ENCODE measurements at regions not wholly inside any gene's neighbourhood (a gene's known extent, or its start where the extent isn't known, plus 50 kb on each side); places are given as distances from the start of the nearest gene placed in this dataset.

- H3K9ac ChIP-seq (ENCODE audit: low read length in 2 of 2): no peak overlapping the region
- H3K27ac ChIP-seq (ENCODE audit: low read length): no peak overlapping the region
- H3K9me3 ChIP-seq (ENCODE audit: control insufficient read depth in 2 of 2, low read length in 2 of 2): no peaks in the 10 kb centered on the region
- no peaks in the 10 kb centered on the region for H3K36me3 ChIP-seq (ENCODE audit: control insufficient read depth in 2 of 2, insufficient read depth in 2 of 2, low read length in 2 of 2)
- no peak overlapping the region for H3K4me3 ChIP-seq (ENCODE audit: low read length in 2 of 2)
- H3K4me1 ChIP-seq (ENCODE audit: control insufficient read depth, insufficient read depth, low read length): no peaks in the 10 kb centered on the region
- H3K27me3 ChIP-seq (ENCODE audit: control insufficient read depth in 1 of 2, insufficient read depth in 2 of 2, low read length in 2 of 2): peaks cover 0 to 3% of the 10 kb centered on the region in 2 donors
Measured at GRCh38 chr6:85118652-85119235, 331.1 kb upstream of the NT5E start.

DNA sequence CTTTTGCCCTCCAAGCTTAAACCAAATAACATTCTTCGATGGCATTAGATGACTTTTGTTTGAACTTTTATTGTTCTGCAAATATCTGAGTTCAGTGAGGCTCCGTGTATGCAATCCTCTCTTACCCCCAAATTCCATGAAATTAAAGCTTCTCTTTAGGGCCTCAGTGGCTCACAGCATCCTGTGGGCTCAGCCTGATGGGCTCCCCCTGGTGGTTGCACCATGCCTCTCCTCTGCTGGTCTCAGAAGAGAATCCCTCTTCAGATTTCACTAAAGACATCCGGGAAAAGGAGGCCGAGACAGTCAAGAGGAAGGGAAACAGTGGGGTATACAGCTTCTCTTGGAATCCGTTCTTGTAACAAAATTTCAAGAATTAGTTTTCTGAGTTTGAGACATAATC, 331.6 kb upstream of the NT5E start:
- Histone ChIP-seq H3K27ac (ENCODE audit: low read length) (no peak overlapping the region), H3K27me3 (ENCODE audit: control insufficient read depth in 1 of 2, insufficient read depth in 2 of 2, low read length in 2 of 2) (peaks cover 0 to 3% of the 10 kb centered on the region in 2 donors), H3K9me3 (ENCODE audit: control insufficient read depth in 2 of 2, low read length in 2 of 2) (no peaks in the 10 kb centered on the region), H3K4me3 (ENCODE audit: low read length in 2 of 2) (no peak overlapping the region), H3K9ac (ENCODE audit: low read length in 2 of 2) (no peak overlapping the region), H3K4me1 (ENCODE audit: control insufficient read depth, insufficient read depth, low read length) (no peaks in the 10 kb centered on the region), H3K36me3 (ENCODE audit: control insufficient read depth in 2 of 2, insufficient read depth in 2 of 2, low read length in 2 of 2) (no peaks in the 10 kb centered on the region)

- Histone ChIP-seq H3K9ac (ENCODE audit: low read length in 2 of 2) (no peak overlapping the region), H3K27me3 (ENCODE audit: control insufficient read depth in 1 of 2, insufficient read depth in 2 of 2, low read length in 2 of 2) (peaks cover 0 to 2% of the 10 kb centered on the region in 2 donors), H3K27ac (ENCODE audit: low read length) (no peak overlapping the region), H3K4me1 (ENCODE audit: control insufficient read depth, insufficient read depth, low read length) (no peaks in the 10 kb centered on the region), H3K9me3 (ENCODE audit: control insufficient read depth in 2 of 2, low read length in 2 of 2) (no peaks in the 10 kb centered on the region), H3K36me3 (ENCODE audit: control insufficient read depth in 2 of 2, insufficient read depth in 2 of 2, low read length in 2 of 2) (no peaks in the 10 kb centered on the region), H3K4me3 (ENCODE audit: low read length in 2 of 2) (no peak overlapping the region)
Measured at GRCh38 chr6:85116475-85116874, 333.4 kb upstream of the NT5E start.

DNA sequence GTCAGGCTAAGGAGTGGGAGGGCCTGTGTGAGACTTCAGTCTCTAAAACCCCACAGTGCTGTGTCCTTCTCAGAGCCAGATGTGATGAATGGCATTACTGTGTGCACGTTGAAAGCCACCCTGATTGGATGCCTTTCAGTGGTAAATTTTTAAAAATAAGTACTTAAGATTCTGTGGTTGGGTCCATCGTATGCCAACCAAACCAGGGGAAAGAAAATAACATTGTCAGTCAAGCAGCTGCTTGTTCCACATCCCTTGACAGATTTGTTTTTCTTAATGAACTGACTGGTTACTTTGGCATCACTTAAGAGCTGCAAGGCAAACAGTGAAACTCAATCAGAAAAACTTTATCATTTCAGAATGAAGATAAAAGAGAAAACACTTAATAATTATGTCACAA, 334.0 kb upstream of the NT5E start:
- Histone ChIP-seq H3K27ac (ENCODE audit: low read length) (no peak overlapping the region), H3K36me3 (ENCODE audit: control insufficient read depth in 2 of 2, insufficient read depth in 2 of 2, low read length in 2 of 2) (no peaks in the 10 kb centered on the region), H3K4me1 (ENCODE audit: control insufficient read depth, insufficient read depth, low read length) (no peaks in the 10 kb centered on the region), H3K9ac (ENCODE audit: low read length in 2 of 2) (no peak overlapping the region), H3K4me3 (ENCODE audit: low read length in 2 of 2) (no peak overlapping the region), H3K9me3 (ENCODE audit: control insufficient read depth in 2 of 2, low read length in 2 of 2) (no peaks in the 10 kb centered on the region), H3K27me3 (ENCODE audit: control insufficient read depth in 1 of 2, insufficient read depth in 2 of 2, low read length in 2 of 2) (no peaks in the 10 kb centered on the region)

DNA sequence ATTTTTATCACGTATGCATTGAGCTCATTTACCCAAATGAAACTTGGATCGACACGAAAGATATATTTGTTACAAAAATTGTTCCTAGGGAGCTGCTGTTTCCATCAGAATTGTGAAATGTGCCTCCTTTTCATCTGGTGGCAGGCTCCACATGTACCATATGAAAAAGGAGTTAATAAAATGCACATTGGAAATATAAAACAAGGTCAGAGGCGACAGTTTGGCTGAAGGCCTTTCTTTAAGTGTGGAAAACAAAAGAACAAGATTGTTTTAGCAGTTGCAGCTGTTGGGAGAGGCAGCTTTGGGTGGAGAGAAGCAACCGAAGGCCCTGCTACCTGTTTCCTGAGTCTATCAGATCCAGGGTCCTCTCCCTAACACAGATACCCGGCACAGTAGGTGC, 334.5 kb upstream of the NT5E start:
- Histone ChIP-seq H3K27ac (ENCODE audit: low read length) (no peak overlapping the region), H3K9ac (ENCODE audit: low read length in 2 of 2) (no peak overlapping the region), H3K9me3 (ENCODE audit: control insufficient read depth in 2 of 2, low read length in 2 of 2) (no peaks in the 10 kb centered on the region), H3K36me3 (ENCODE audit: control insufficient read depth in 2 of 2, insufficient read depth in 2 of 2, low read length in 2 of 2) (no peaks in the 10 kb centered on the region), H3K27me3 (ENCODE audit: control insufficient read depth in 1 of 2, insufficient read depth in 2 of 2, low read length in 2 of 2) (no peaks in the 10 kb centered on the region), H3K4me3 (ENCODE audit: low read length in 2 of 2) (no peak overlapping the region), H3K4me1 (ENCODE audit: control insufficient read depth, insufficient read depth, low read length) (no peaks in the 10 kb centered on the region)

GRCh38 chr6:85114581-85114935, 335.3 kb upstream of the NT5E start:
- Histone ChIP-seq H3K4me3 (ENCODE audit: low read length in 2 of 2) (peak overlapping the region; percentile 6 to 64), H3K36me3 (ENCODE audit: control insufficient read depth in 2 of 2, insufficient read depth in 2 of 2, low read length in 2 of 2) (no peaks in the 10 kb centered on the region), H3K9ac (ENCODE audit: low read length in 2 of 2) (no peak overlapping the region), H3K27me3 (ENCODE audit: control insufficient read depth in 1 of 2, insufficient read depth in 2 of 2, low read length in 2 of 2) (no peaks in the 10 kb centered on the region), H3K27ac (ENCODE audit: low read length) (no peak overlapping the region), H3K4me1 (ENCODE audit: control insufficient read depth, insufficient read depth, low read length) (no peaks in the 10 kb centered on the region), H3K9me3 (ENCODE audit: control insufficient read depth in 2 of 2, low read length in 2 of 2) (no peaks in the 10 kb centered on the region)

DNA sequence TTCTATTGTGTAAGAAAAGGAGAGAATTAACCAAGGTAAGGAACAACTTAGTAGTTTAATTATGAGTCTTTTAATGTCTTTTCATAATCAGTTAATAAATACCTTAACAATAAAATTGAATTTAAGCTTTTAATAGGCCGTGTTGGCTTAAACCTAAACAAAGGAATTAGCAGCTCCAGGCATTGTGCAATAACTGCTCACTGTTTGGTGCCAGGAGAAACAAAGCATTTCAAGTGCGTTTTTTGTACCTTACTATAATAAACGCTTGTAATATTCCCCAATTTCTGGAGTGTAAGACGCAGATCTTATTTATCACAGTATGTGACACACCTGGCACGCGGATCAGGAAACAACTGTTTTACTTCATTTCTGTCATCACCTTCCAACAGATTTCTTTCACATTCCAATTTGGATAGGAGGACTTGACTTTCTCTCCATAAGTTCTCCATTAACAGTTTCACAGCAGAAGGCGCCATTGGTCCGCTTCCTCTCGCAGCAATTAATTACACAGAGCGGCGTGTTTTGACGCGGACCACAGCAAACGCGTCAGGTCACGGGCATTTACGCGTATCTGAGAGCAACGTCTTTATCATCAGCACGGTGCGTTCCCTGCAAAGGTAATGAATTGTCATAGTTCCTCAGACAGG, 335.8 kb upstream of the NT5E start:
- no peaks in the 10 kb centered on the region for H3K9me3 ChIP-seq (ENCODE audit: control insufficient read depth in 2 of 2, low read length in 2 of 2)
- H3K27me3 ChIP-seq (ENCODE audit: control insufficient read depth in 1 of 2, insufficient read depth in 2 of 2, low read length in 2 of 2): no peaks in the 10 kb centered on the region
- H3K9ac ChIP-seq (ENCODE audit: low read length in 2 of 2): no peak overlapping the region
- peak overlapping the region; percentile 6 to 64 for H3K4me3 ChIP-seq (ENCODE audit: low read length in 2 of 2)
- no peaks in the 10 kb centered on the region for H3K4me1 ChIP-seq (ENCODE audit: control insufficient read depth, insufficient read depth, low read length)
- no peaks in the 10 kb centered on the region for H3K36me3 ChIP-seq (ENCODE audit: control insufficient read depth in 2 of 2, insufficient read depth in 2 of 2, low read length in 2 of 2)
- H3K27ac ChIP-seq (ENCODE audit: low read length): no peak overlapping the region

GRCh38 chr6:85112540-85112939, 337.3 kb upstream of the NT5E start:
- H3K27ac ChIP-seq (ENCODE audit: low read length): no peak overlapping the region
- no peaks in the 10 kb centered on the region for H3K4me1 ChIP-seq (ENCODE audit: control insufficient read depth, insufficient read depth, low read length)
- no peaks in the 10 kb centered on the region for H3K36me3 ChIP-seq (ENCODE audit: control insufficient read depth in 2 of 2, insufficient read depth in 2 of 2, low read length in 2 of 2)
- H3K9ac ChIP-seq (ENCODE audit: low read length in 2 of 2): no peak overlapping the region
- H3K9me3 ChIP-seq (ENCODE audit: control insufficient read depth in 2 of 2, low read length in 2 of 2): peaks cover 0 to 5% of the 10 kb centered on the region in 2 donors
- H3K27me3 ChIP-seq (ENCODE audit: control insufficient read depth in 1 of 2, insufficient read depth in 2 of 2, low read length in 2 of 2): no peaks in the 10 kb centered on the region
- no peak overlapping the region for H3K4me3 ChIP-seq (ENCODE audit: low read length in 2 of 2)

DNA sequence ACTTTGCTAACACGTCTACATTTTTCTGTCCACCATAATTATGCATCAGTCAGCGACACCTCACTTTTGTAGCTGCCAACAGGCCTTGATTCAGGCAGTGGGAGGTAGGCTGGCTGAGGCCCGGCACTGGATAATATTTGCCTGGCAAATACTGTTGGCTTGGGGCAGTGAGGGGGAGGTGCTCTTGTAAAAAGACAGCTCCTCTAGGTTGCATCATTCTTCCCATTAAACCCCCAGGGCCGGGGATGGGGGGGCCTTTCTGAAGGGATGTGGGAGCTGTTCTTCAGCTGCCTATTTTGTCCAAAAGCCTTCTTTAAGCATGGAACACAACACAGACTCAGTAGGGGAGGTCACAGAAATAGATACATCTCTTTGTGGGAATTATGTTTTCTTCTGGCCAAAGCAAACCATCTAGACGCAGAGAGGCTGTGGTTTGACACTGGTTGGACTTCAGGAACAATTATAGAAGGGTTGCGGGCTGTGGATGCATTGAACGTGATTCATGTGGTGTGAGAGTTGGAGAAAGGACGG, 338.3 kb upstream of the NT5E start:
- Histone ChIP-seq H3K9ac (ENCODE audit: low read length in 2 of 2) (no peak overlapping the region), H3K27me3 (ENCODE audit: control insufficient read depth in 1 of 2, insufficient read depth in 2 of 2, low read length in 2 of 2) (no peaks in the 10 kb centered on the region), H3K27ac (ENCODE audit: low read length) (no peak overlapping the region), H3K36me3 (ENCODE audit: control insufficient read depth in 2 of 2, insufficient read depth in 2 of 2, low read length in 2 of 2) (no peaks in the 10 kb centered on the region), H3K4me1 (ENCODE audit: control insufficient read depth, insufficient read depth, low read length) (no peaks in the 10 kb centered on the region), H3K9me3 (ENCODE audit: control insufficient read depth in 2 of 2, low read length in 2 of 2) (peaks cover 0 to 5% of the 10 kb centered on the region in 2 donors), H3K4me3 (ENCODE audit: low read length in 2 of 2) (no peak overlapping the region)

- no peaks in the 10 kb centered on the region for H3K4me1 ChIP-seq (ENCODE audit: control insufficient read depth, insufficient read depth, low read length)
- H3K27ac ChIP-seq (ENCODE audit: low read length): no peak overlapping the region
- no peak overlapping the region for H3K9ac ChIP-seq (ENCODE audit: low read length in 2 of 2)
- H3K4me3 ChIP-seq (ENCODE audit: low read length in 2 of 2): no peak overlapping the region
- H3K36me3 ChIP-seq (ENCODE audit: control insufficient read depth in 2 of 2, insufficient read depth in 2 of 2, low read length in 2 of 2): no peaks in the 10 kb centered on the region
- H3K9me3 ChIP-seq (ENCODE audit: control insufficient read depth in 2 of 2, low read length in 2 of 2): peaks cover 0 to 5% of the 10 kb centered on the region in 2 donors
- H3K27me3 ChIP-seq (ENCODE audit: control insufficient read depth in 1 of 2, insufficient read depth in 2 of 2, low read length in 2 of 2): no peaks in the 10 kb centered on the region
Measured at GRCh38 chr6:85110943-85111342, 338.9 kb upstream of the NT5E start.

DNA sequence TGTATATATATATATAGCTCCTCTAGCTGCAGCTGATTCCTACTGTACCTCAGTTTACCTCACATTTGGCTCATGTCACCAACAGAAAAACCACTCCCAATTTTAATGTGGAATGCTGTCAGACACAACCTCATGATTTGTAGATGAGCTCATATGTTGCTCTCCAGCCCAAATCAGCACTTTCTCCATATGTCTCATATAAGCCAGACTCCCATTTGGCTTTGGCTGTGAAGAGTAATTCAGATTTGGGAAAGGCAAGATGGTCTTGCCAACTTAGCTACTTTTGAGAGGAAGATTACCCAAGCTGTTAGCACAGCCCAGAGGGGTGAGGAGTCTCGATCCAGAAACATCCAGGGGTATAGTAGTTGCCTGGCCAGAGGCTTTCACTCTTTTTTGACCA, 342.2 kb upstream of the NT5E start:
- Histone ChIP-seq H3K27ac (ENCODE audit: low read length) (no peak overlapping the region), H3K9ac (ENCODE audit: low read length in 2 of 2) (no peak overlapping the region), H3K27me3 (ENCODE audit: control insufficient read depth in 1 of 2, insufficient read depth in 2 of 2, low read length in 2 of 2) (no peaks in the 10 kb centered on the region), H3K9me3 (ENCODE audit: control insufficient read depth in 2 of 2, low read length in 2 of 2) (peaks cover 0 to 5% of the 10 kb centered on the region in 2 donors), H3K36me3 (ENCODE audit: control insufficient read depth in 2 of 2, insufficient read depth in 2 of 2, low read length in 2 of 2) (no peaks in the 10 kb centered on the region), H3K4me1 (ENCODE audit: control insufficient read depth, insufficient read depth, low read length) (no peaks in the 10 kb centered on the region), H3K4me3 (ENCODE audit: low read length in 2 of 2) (no peak overlapping the region)

Measured in stomach smooth muscle (tissue), 2 donors.